GM12872 (cell line): ENCODE measurements at regions not wholly inside any gene's neighbourhood (a gene's known extent, or its start where the extent isn't known, plus 50 kb on each side); places are given as distances from the start of the nearest gene placed in this dataset.

Experiments used
- TF ChIP-seq, protein P1 (sequence below): IDR thresholded peaks from 3 replicates; pipeline ENCODE4 v1.5.1; 2011; ENCODE audit warnings: low read depth, mild to moderate bottlenecking, low read length, moderate library complexity; ENCODE audit not compliant: insufficient read depth

DNA sequence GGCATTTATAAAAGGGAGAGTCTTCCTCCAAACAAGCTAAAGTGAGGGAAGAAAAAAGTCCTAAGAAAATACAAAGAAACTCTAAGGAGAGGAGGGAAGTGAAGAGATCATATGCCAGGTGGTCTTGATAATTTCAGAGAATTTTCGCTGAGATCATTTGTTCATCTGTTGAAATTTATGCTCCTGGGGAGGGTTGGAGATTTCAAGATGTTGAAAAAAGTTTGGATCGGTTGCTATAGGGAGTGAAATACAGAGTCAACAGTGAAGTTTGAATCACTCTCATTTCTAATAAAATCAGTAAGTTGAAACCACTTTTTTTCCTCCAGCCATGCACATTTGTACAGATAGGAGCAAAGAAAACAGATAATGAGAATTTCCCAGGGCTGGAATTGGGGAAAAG lies 299.1 kb upstream of the ADAMTS5 start:
- TF ChIP-seq, protein P1, sequence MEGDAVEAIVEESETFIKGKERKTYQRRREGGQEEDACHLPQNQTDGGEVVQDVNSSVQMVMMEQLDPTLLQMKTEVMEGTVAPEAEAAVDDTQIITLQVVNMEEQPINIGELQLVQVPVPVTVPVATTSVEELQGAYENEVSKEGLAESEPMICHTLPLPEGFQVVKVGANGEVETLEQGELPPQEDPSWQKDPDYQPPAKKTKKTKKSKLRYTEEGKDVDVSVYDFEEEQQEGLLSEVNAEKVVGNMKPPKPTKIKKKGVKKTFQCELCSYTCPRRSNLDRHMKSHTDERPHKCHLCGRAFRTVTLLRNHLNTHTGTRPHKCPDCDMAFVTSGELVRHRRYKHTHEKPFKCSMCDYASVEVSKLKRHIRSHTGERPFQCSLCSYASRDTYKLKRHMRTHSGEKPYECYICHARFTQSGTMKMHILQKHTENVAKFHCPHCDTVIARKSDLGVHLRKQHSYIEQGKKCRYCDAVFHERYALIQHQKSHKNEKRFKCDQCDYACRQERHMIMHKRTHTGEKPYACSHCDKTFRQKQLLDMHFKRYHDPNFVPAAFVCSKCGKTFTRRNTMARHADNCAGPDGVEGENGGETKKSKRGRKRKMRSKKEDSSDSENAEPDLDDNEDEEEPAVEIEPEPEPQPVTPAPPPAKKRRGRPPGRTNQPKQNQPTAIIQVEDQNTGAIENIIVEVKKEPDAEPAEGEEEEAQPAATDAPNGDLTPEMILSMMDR, result no peak

DNA sequence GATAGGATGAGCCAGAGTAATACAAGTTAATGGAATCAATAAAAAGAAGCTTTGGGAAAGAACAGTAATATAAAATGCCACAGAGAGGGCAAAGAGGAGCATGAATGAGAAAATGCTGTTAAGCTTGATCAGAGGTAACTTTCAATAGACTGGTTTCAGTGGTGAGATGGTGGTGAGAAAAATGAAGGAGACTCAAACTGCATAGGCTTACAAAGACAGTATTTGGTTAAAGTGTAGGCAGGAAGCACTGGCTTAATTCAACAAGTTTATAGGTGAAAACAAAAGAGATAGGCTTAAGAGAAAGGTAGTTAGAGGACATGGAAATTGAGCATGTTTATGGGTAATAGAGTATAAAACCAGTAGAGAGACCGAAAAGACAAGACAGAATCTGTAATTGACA lies 298.6 kb upstream of the ADAMTS5 start:
- TF ChIP-seq, protein P1, result no peak

DNA sequence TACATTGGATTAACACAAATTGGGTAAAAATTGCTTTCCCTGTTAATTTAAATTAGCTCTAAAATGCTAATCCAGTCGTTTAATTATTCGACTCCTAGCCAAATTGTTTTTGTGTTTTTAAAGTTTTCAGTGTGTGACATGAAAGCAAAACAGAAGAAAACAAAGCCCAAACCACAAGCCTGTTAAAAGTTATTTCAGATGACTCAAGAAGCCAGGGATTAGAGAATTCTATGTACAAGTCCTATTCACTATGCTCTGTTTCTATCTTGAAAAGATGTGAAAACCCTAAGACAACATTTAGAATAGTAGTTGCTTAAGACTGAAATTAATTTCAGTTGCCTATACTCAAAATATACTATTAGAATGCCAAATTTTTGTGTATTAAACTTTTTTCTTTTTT lies 294.8 kb upstream of the ADAMTS5 start:
- TF ChIP-seq, protein P1, result no peak

DNA sequence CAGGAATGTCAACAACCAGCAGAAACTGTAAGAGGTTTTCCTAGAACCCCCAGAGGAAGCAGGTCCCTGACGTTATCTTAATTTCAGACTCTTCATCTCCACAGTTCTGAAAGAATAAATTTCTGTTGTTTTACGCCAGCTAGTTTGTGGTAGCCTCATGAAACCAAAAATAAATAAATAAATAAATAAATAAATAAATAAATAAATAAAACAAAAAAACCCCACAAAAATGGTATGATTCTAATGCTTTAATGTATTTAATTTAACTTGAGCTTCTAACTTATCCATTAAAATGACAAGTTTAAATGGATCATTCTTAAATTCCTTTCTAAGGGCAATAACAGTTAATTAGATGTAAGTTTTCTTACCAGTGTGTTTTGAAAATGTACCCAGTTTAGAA lies 293.8 kb upstream of the ADAMTS5 start:
- TF ChIP-seq, protein P1, result no peak

DNA sequence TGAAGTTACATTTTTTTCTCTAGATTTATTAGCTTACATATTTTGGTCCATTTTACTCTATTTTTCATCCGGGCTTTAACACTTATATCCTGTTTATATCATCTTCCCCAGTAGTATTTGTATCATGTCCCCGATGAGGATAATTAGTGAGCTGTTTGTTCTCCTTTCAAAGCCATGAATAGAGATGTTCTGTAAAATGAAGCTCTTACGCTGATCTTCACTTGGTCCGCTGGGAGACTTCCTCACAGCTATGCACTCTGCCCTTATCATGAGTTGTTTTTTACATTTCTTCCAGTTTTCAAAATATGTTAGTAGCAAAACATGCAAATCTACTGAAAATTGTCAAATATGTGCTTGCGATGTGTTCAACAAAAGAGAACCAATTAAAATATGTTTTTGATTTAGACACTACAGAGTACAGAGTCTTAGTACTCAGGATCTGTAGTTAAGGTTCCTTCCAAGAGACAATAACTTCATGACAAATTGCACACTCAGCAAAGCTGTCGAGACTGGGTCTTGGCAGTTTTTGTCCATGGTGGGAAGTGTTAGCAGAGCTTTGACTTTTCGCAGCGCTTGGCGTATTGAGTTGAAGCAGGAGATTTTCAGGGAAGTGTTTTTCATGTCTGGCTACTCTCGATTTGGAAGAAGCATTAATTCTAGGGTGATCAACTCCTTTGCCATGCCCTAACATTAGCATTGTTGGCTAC lies 292.0 kb upstream of the ADAMTS5 start:
- TF ChIP-seq, protein P1, result no peak

DNA sequence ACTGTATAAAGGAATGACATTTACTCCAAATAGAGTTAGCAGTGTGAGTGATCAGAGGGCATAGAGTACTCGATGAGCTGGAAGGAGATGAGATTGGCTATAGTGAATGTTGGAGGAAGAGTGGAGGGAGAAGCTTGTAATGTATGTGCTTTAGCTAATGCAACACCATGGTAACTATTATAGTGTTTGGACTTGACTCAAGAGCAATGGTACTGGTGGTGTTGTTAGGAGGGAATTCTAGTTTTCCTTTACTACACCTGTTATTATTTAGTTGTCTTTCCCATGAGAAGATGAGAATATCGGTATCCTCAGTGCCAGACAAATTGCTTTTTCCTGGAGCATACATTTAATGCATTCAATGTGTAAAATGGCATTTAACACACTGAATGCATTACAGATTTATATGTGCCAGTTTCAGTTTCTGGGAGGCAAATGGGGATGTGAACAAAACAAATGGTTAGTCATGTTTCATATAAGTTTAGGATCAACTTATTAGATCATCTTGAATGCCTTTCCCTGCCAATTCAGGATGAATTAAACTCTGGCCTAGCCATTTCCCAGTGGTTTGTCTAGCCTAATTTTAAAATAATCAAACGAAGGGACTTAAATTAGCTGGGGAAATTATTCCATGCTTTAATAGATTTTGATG lies 291.1 kb upstream of the ADAMTS5 start:
- TF ChIP-seq, protein P1, result no peak

DNA sequence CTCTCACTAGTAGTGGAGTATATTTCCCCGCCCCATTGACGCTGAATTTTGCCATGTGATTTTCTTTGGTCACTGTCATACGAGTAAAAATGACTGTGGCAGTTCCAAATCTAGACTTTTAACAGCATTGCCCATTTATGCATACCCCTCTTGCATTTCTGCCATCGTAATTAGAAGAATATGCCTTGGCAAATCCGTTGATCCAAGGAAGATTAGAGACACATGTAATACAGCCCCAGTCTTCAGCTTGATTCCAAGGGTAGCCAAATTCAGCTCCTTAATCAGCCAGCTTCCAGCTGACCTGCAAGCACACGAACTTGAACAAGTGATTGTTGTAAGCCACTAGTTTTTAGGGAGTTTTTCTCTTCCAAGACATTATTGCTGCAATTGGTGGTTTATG lies 290.3 kb upstream of the ADAMTS5 start:
- TF ChIP-seq, protein P1, result no peak
